ENCODE measurements at regions not wholly inside any gene's neighbourhood (a gene's known extent, or its start where the extent isn't known, plus 50 kb on each side); places are given as distances from the start of the nearest gene placed in this dataset.

DNA sequence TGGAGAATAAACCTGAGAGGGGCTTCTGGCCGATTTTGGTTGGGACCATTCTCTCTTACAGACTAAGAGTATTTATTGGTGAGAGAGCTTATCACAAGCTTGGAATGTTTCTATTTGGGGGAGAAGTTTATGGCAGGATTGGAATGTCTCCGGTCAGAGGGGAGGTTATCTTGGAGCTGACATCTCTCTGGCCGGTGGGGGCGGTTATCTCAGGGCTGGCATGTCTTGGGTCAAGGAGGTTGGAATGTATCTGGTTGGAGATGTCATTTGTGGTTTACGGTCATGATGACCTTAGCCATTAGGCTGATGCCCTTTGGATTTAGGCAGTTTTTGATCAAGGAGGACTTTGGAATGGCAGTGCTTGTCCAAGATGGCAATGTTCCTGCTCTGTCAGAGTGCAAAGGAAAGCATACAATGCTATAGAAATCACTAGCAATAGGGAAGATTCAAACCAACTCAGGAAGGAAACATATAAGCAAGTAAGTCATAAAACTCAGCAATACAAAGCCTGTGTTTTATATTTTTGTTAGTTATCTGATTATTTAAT lies 362.4 kb upstream of the LRATD1 start:
- no peak overlapping the region for H2AFZ ChIP-seq (ENCODE audit: low read length)
- H3K9ac ChIP-seq (ENCODE audit: low read length), result no peak overlapping the region
- no peaks in the 10 kb centered on the region for H3K79me2 ChIP-seq (ENCODE audit: low read length)
- H3K4me1 ChIP-seq (ENCODE audit: low read length), result no peaks in the 10 kb centered on the region
- no peaks in the 10 kb centered on the region for H3K27me3 ChIP-seq (ENCODE audit: low read length)
- no peak for DNase-seq
- H3K27ac ChIP-seq (ENCODE audit: low read length), result no peak overlapping the region
- H4K20me1 ChIP-seq (ENCODE audit: insufficient read depth, low read depth, low read length), result no peaks in the 10 kb centered on the region
- no peak overlapping the region for H3K4me2 ChIP-seq (ENCODE audit: low read depth, low read length, poor library complexity, severe bottlenecking)
- H3K4me3 ChIP-seq (ENCODE audit: low read length), result no peak overlapping the region
- no peaks in the 10 kb centered on the region for H3K36me3 ChIP-seq (ENCODE audit: insufficient read depth, low read length)
- H3K9me2 ChIP-seq (replicated peaks; ENCODE audit: insufficient read depth, low read length), result peaks cover 4% of the 10 kb centered on the region; the same call in 1 of the 2 replicates
- H3K9me3 ChIP-seq (ENCODE audit: low read length), result no peaks in the 10 kb centered on the region; the same call in none of the 2 replicates

DNA sequence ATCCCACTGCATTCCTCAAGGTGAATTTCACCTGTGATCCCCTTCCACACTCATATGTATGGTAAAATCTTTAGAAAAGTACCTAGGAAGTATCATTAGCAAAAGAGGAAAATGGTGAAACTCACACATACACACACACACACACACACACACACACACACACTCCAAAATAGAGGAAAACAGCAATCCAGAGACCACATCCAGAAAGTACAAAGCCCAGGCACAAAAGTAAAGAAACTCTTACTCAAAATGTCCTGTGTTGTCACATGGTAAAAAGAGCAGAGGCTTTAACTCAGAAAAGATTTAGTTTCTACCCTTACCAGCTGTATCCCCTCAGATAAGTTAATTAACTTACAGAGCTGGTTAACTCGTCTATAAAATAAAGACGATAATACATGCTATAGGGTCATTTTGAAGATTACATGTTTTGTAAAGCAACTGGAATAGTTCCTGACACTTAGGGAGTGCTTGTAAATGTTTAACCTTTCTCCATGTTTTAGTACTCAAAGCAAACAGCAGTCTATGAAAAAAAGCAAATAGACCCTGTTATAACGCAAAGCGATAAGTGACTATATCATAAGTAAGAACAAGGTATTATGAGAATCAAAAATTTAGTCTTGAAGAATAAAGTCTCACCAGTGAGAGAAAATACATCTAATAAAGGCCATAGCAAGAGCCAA lies 360.0 kb upstream of the LRATD1 start:
- Histone ChIP-seq H2AFZ (ENCODE audit: low read length) (no peak overlapping the region), H3K4me2 (ENCODE audit: low read depth, low read length, poor library complexity, severe bottlenecking) (no peak overlapping the region), H3K27ac (ENCODE audit: low read length) (no peak overlapping the region), H3K4me3 (ENCODE audit: low read length) (no peak overlapping the region), H3K9me2 (replicated peaks; ENCODE audit: insufficient read depth, low read length) (peaks cover 4% of the 10 kb centered on the region; the same call in 1 of the 2 replicates), H4K20me1 (ENCODE audit: insufficient read depth, low read depth, low read length) (no peaks in the 10 kb centered on the region), H3K4me1 (ENCODE audit: low read length) (no peaks in the 10 kb centered on the region), H3K36me3 (ENCODE audit: insufficient read depth, low read length) (no peaks in the 10 kb centered on the region), H3K9ac (ENCODE audit: low read length) (no peak overlapping the region), H3K27me3 (ENCODE audit: low read length) (no peaks in the 10 kb centered on the region), H3K79me2 (ENCODE audit: low read length) (no peaks in the 10 kb centered on the region), H3K9me3 (ENCODE audit: low read length) (no peaks in the 10 kb centered on the region; the same call in none of the 2 replicates)
- DNase-seq, result no peak

GRCh38 chr2:14273650-14274049 lies 358.9 kb upstream of the LRATD1 start:
- H3K36me3 ChIP-seq (ENCODE audit: insufficient read depth, low read length), result no peaks in the 10 kb centered on the region
- no peak overlapping the region for H2AFZ ChIP-seq (ENCODE audit: low read length)

DNA sequence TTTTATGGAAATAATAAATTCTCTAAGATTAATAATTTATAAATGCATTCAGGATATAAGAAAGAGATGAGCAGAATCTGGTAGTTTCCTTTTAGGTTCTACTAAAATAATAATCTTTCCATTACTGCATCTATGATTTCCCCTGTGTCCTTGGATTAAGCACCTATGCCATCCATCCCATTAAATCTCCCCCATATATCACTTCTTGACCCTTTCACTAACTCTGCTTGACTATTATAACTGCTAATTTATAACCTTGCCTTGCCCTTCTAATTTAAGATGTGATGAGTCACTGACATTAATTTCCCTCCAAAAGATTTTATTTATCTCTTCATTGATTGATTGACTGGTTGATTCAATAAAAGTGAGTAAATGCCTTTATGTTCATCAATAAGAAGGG lies 348.3 kb upstream of the LRATD1 start:
- DNase-seq, result no peak

More at GRCh38 chr2:14273650-14274049, 358.9 kb upstream of the LRATD1 start:
- Histone ChIP-seq H3K27ac (ENCODE audit: low read length) (no peak overlapping the region), H3K79me2 (ENCODE audit: low read length) (no peaks in the 10 kb centered on the region), H3K4me3 (ENCODE audit: low read length) (no peak overlapping the region), H3K4me1 (ENCODE audit: low read length) (no peaks in the 10 kb centered on the region), H3K4me2 (ENCODE audit: low read depth, low read length, poor library complexity, severe bottlenecking) (no peak overlapping the region), H3K27me3 (ENCODE audit: low read length) (no peaks in the 10 kb centered on the region), H3K9me3 (ENCODE audit: low read length) (no peaks in the 10 kb centered on the region; the same call in none of the 2 replicates), H3K9me2 (replicated peaks; ENCODE audit: insufficient read depth, low read length) (peaks cover 4% of the 10 kb centered on the region; the same call in 1 of the 2 replicates), H3K9ac (ENCODE audit: low read length) (no peak overlapping the region), H4K20me1 (ENCODE audit: insufficient read depth, low read depth, low read length) (no peaks in the 10 kb centered on the region)
- no peak for DNase-seq

DNA sequence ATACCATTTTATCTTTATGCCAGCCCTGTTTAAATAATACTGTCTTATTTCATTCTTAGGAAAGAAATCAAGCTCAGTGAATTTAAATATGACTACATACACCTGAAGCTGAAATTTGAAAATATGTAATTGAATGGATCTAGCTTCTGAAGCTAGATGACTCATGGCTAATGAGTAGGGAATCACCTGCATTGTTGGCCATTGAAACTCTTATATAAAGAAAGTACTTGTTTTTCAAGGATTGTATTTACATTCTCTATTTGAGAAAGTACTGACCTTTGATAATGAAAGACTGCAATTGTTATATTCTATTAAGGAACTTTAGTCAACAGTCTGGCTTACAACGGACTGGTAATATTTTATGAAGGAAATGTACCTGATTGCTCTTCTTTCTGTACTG lies 346.7 kb upstream of the LRATD1 start:
- H3K4me3 ChIP-seq (ENCODE audit: low read length), result no peak overlapping the region
- no peak overlapping the region for H3K27ac ChIP-seq (ENCODE audit: low read length)
- H3K79me2 ChIP-seq (ENCODE audit: low read length), result no peaks in the 10 kb centered on the region
- H2AFZ ChIP-seq (ENCODE audit: low read length), result no peak overlapping the region
- H3K9me2 ChIP-seq (replicated peaks; ENCODE audit: insufficient read depth, low read length), result no peaks in the 10 kb centered on the region
- H4K20me1 ChIP-seq (ENCODE audit: insufficient read depth, low read depth, low read length), result no peaks in the 10 kb centered on the region
- no peaks in the 10 kb centered on the region for H3K27me3 ChIP-seq (ENCODE audit: low read length)
- H3K4me1 ChIP-seq (ENCODE audit: low read length), result no peaks in the 10 kb centered on the region
- no peak overlapping the region for H3K4me2 ChIP-seq (ENCODE audit: low read depth, low read length, poor library complexity, severe bottlenecking)
- no peak for DNase-seq
- no peak overlapping the region for H3K9ac ChIP-seq (ENCODE audit: low read length)
- H3K36me3 ChIP-seq (ENCODE audit: insufficient read depth, low read length), result no peaks in the 10 kb centered on the region
- peaks cover 4% of the 10 kb centered on the region for H3K9me3 ChIP-seq (ENCODE audit: low read length)

More for the DNA sequence above, 348.3 kb upstream of the LRATD1 start:
- Histone ChIP-seq H3K36me3 (ENCODE audit: insufficient read depth, low read length) (no peaks in the 10 kb centered on the region), H3K27ac (ENCODE audit: low read length) (no peak overlapping the region), H3K27me3 (ENCODE audit: low read length) (no peaks in the 10 kb centered on the region), H3K9ac (ENCODE audit: low read length) (no peak overlapping the region), H2AFZ (ENCODE audit: low read length) (no peak overlapping the region), H3K4me1 (ENCODE audit: low read length) (no peaks in the 10 kb centered on the region), H3K9me2 (replicated peaks; ENCODE audit: insufficient read depth, low read length) (no peaks in the 10 kb centered on the region), H3K4me3 (ENCODE audit: low read length) (no peak overlapping the region), H3K79me2 (ENCODE audit: low read length) (no peaks in the 10 kb centered on the region), H3K9me3 (ENCODE audit: low read length) (peaks cover 6% of the 10 kb centered on the region), H3K4me2 (ENCODE audit: low read depth, low read length, poor library complexity, severe bottlenecking) (no peak overlapping the region), H4K20me1 (ENCODE audit: insufficient read depth, low read depth, low read length) (no peaks in the 10 kb centered on the region)

DNA sequence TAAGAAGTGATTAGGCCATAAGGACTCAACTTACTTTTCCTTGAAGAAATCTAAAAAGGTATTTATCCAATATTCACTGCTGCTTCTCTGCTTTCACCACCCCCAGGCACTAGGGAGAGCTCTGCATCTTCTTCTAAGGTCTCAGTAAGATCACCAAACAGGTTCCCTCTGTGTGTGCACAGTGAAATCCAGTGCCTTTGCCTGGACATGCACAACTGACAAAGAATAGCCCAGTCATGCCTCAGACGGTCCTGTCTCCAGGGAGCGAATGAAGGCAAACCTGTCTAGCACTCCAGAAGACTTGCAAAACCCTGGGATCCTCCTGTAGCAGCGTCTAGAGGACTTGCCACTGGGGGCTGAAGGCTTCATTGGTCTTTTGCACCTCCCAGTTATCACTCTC lies 344.5 kb upstream of the LRATD1 start:
- Histone ChIP-seq H3K4me2 (ENCODE audit: low read depth, low read length, poor library complexity, severe bottlenecking) (no peak overlapping the region), H3K9me3 (ENCODE audit: low read length) (no peaks in the 10 kb centered on the region; the same call in 1 of the 2 replicates), H3K4me3 (ENCODE audit: low read length) (no peak overlapping the region), H3K27me3 (ENCODE audit: low read length) (no peaks in the 10 kb centered on the region), H2AFZ (ENCODE audit: low read length) (no peak overlapping the region), H3K36me3 (ENCODE audit: insufficient read depth, low read length) (no peaks in the 10 kb centered on the region), H3K9ac (ENCODE audit: low read length) (no peak overlapping the region), H3K9me2 (replicated peaks; ENCODE audit: insufficient read depth, low read length) (no peaks in the 10 kb centered on the region), H3K4me1 (ENCODE audit: low read length) (no peaks in the 10 kb centered on the region), H3K79me2 (ENCODE audit: low read length) (no peaks in the 10 kb centered on the region), H3K27ac (ENCODE audit: low read length) (no peak overlapping the region), H4K20me1 (ENCODE audit: insufficient read depth, low read depth, low read length) (no peaks in the 10 kb centered on the region)
- DNase-seq, result no peak

DNA sequence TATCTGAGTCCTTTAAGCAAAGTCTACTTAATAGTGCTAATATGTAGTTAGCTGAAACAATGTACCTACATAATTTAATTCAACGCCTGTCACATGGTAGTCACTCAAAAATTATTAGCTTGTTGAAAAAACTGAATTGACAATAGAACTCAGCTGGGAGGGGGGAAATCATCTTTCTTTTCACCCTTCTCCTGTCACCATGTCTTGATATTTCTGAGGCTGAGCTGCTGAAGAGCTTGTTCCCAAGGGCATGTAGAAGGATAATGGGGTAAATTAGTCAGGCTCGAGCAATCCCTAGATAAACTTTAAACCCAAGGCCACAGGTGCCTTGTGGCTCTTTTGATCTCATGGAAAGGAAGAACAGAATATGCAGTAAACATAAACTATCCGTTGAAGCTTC lies 339.6 kb upstream of the LRATD1 start:
- Histone ChIP-seq H4K20me1 (ENCODE audit: insufficient read depth, low read depth, low read length) (no peaks in the 10 kb centered on the region), H3K79me2 (ENCODE audit: low read length) (no peaks in the 10 kb centered on the region), H3K9me2 (replicated peaks; ENCODE audit: insufficient read depth, low read length) (no peaks in the 10 kb centered on the region), H3K9ac (ENCODE audit: low read length) (no peak overlapping the region), H3K4me1 (ENCODE audit: low read length) (no peaks in the 10 kb centered on the region), H3K27ac (ENCODE audit: low read length) (no peak overlapping the region), H3K9me3 (ENCODE audit: low read length) (no peaks in the 10 kb centered on the region; the same call in 1 of the 2 replicates), H3K4me2 (ENCODE audit: low read depth, low read length, poor library complexity, severe bottlenecking) (no peak overlapping the region), H3K27me3 (ENCODE audit: low read length) (no peaks in the 10 kb centered on the region), H2AFZ (ENCODE audit: low read length) (no peak overlapping the region), H3K36me3 (ENCODE audit: insufficient read depth, low read length) (no peaks in the 10 kb centered on the region), H3K4me3 (ENCODE audit: low read length) (no peak overlapping the region)
- DNase-seq, result no peak

DNA sequence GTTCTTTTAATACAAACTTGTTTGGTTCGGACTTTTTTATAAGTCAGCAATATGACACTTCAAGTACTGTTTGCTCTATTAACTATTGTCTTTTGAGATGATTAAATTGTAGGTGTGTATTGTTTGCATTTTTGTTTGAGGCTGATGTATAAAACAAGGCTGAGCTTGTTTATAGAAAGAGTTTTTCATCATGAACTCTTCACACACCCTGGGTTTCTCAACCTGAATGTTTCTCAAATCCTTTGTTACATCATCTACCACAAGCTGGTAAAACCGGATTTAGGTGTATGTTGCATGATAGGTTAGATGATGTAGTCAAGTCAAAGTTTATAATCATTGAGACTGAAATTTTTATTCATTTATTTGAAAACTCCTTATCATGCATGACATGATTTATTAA lies 335.2 kb upstream of the LRATD1 start:
- H4K20me1 ChIP-seq (ENCODE audit: insufficient read depth, low read depth, low read length), result no peaks in the 10 kb centered on the region
- H3K27me3 ChIP-seq (ENCODE audit: low read length), result 0 out of 2 replicates have a peak, but pooled peaks cover 3% of the 10 kb centered on the region
- no peaks in the 10 kb centered on the region for H3K36me3 ChIP-seq (ENCODE audit: insufficient read depth, low read length)
- H3K9me3 ChIP-seq (ENCODE audit: low read length), result no peaks in the 10 kb centered on the region; the same call in 1 of the 2 replicates
- H3K9me2 ChIP-seq (replicated peaks; ENCODE audit: insufficient read depth, low read length), result no peaks in the 10 kb centered on the region; the same call in 1 of the 2 replicates
- DNase-seq, result no peak
- no peak overlapping the region for H3K9ac ChIP-seq (ENCODE audit: low read length)
- no peaks in the 10 kb centered on the region for H3K4me1 ChIP-seq (ENCODE audit: low read length)
- no peak overlapping the region for H3K27ac ChIP-seq (ENCODE audit: low read length)
- H3K4me3 ChIP-seq (ENCODE audit: low read length), result no peak overlapping the region
- no peak overlapping the region for H3K4me2 ChIP-seq (ENCODE audit: low read depth, low read length, poor library complexity, severe bottlenecking)
- H3K79me2 ChIP-seq (ENCODE audit: low read length), result no peaks in the 10 kb centered on the region
- H2AFZ ChIP-seq (ENCODE audit: low read length), result no peak overlapping the region

Measured in Karpas-422 (cell line).